ENCODE measurements at regions not wholly inside any gene's neighbourhood (a gene's known extent, or its start where the extent isn't known, plus 50 kb on each side); places are given as distances from the start of the nearest gene placed in this dataset.
"Not testable (repeated sequence)": the region's sequence is repeated elsewhere in the genome, so short reads cannot be mapped to it uniquely, and the experiment has no call there.

GRCh38 chr13:107643615-107644014 is 571.7 kb downstream of the LIG4 start:
- DNase-seq = no peak

- no peak for DNase-seq
Observed at GRCh38 chr13:107642831-107643230, 572.5 kb downstream of the LIG4 start.

GRCh38 chr13:107641574-107641973 is 573.8 kb downstream of the LIG4 start:
- DNase-seq = no peak

GRCh38 chr13:107625648-107626047 is 589.7 kb downstream of the LIG4 start:
- DNase-seq = no peak

GRCh38 chr13:107617527-107617926 is 597.8 kb downstream of the LIG4 start:
- DNase-seq = no peak

GRCh38 chr13:107612376-107612775 is 603.0 kb downstream of the LIG4 start:
- no peak for DNase-seq

- no peak for DNase-seq
Observed at GRCh38 chr13:107608736-107609135, 606.6 kb downstream of the LIG4 start.

- no peak for DNase-seq
Observed at GRCh38 chr13:107600971-107601370, 614.4 kb downstream of the LIG4 start.

GRCh38 chr13:107596306-107596705 is 619.0 kb downstream of the LIG4 start:
- not testable (repeated sequence) for DNase-seq

GRCh38 chr13:107590556-107590955 is 624.8 kb downstream of the LIG4 start:
- no peak for DNase-seq

GRCh38 chr13:107587681-107588080 is 627.7 kb downstream of the LIG4 start:
- DNase-seq = no peak

GRCh38 chr13:107586216-107586615 is 629.1 kb downstream of the LIG4 start:
- DNase-seq = no peak

- DNase-seq = no peak
Observed at GRCh38 chr13:107585469-107586180, 629.7 kb downstream of the LIG4 start.

- DNase-seq = no peak
Observed at GRCh38 chr13:107582171-107582570, 633.2 kb downstream of the LIG4 start.

GRCh38 chr13:107580741-107581412 is 634.5 kb downstream of the LIG4 start:
- DNase-seq = no peak

- no peak for DNase-seq
Observed at GRCh38 chr13:107576430-107576829, 638.9 kb downstream of the LIG4 start.

GRCh38 chr13:107574517-107575210 is 640.7 kb downstream of the LIG4 start:
- no peak for DNase-seq

- no peak for DNase-seq
Observed at GRCh38 chr13:107573184-107573583, 642.2 kb downstream of the LIG4 start.

GRCh38 chr13:107572156-107572555 is 643.2 kb downstream of the LIG4 start:
- DNase-seq = no peak

- DNase-seq = no peak
Observed at GRCh38 chr13:107568181-107568580, 647.2 kb downstream of the LIG4 start.

GRCh38 chr13:107563099-107563925 is 652.0 kb downstream of the LIG4 start:
- DNase-seq = no peak

- DNase-seq = no peak
Observed at GRCh38 chr13:107562203-107562602, 653.1 kb downstream of the LIG4 start.

- DNase-seq = no peak
Observed at GRCh38 chr13:107554460-107554859, 660.9 kb downstream of the LIG4 start.

Data from NCI-H2171 (cell line).